ENCODE measurements at regions not wholly inside any gene's neighbourhood (a gene's known extent, or its start where the extent isn't known, plus 50 kb on each side); places are given as distances from the start of the nearest gene placed in this dataset.

- TF ChIP-seq PAX5 (IDR thresholded peaks at IDR 0.05; ENCODE audit: insufficient read depth, low read length, severe bottlenecking) (no peak), SPI1 (IDR thresholded peaks at IDR 0.05; ENCODE audit: low read depth, low read length) (no peak), POU2F2 (IDR thresholded peaks at IDR 0.05; ENCODE audit: low read depth, low read length) (no peak), POLR2A (IDR thresholded peaks at IDR 0.05; ENCODE audit: low read depth, low read length) (no peak), TAF1 (IDR thresholded peaks at IDR 0.05; ENCODE audit: low read depth, low read length) (no peak), POLR2AphosphoS5 (IDR thresholded peaks at IDR 0.05; ENCODE audit: low read depth, low read length) (no peak)
- FAIRE-seq, result no peak
Measured at GRCh38 chr4:167452922-167453430, 218.7 kb upstream of the SPOCK3 start.

GRCh38 chr4:167456619-167457018 is 222.3 kb upstream of the SPOCK3 start:
- TF ChIP-seq PAX5 (IDR thresholded peaks at IDR 0.05; ENCODE audit: insufficient read depth, low read length, severe bottlenecking) (no peak), POU2F2 (IDR thresholded peaks at IDR 0.05; ENCODE audit: low read depth, low read length) (no peak), TAF1 (IDR thresholded peaks at IDR 0.05; ENCODE audit: low read depth, low read length) (no peak), POLR2A (IDR thresholded peaks at IDR 0.05; ENCODE audit: low read depth, low read length) (no peak), SPI1 (IDR thresholded peaks at IDR 0.05; ENCODE audit: low read depth, low read length) (no peak), POLR2AphosphoS5 (IDR thresholded peaks at IDR 0.05; ENCODE audit: low read depth, low read length) (no peak)
- no peak for FAIRE-seq
- no peak for DNase-seq (ENCODE audit: insufficient read length, low spot score)

More at GRCh38 chr4:167452922-167453430, 218.7 kb upstream of the SPOCK3 start:
- DNase-seq (ENCODE audit: insufficient read length, low spot score), result no peak

- no peak for FAIRE-seq
- DNase-seq (ENCODE audit: insufficient read length, low spot score), result no peak
- no peak for TF ChIP-seq SPI1 (IDR thresholded peaks at IDR 0.05; ENCODE audit: low read depth, low read length)
- no peak for TF ChIP-seq TAF1 (IDR thresholded peaks at IDR 0.05; ENCODE audit: low read depth, low read length)
- TF ChIP-seq PAX5 (IDR thresholded peaks at IDR 0.05; ENCODE audit: insufficient read depth, low read length, severe bottlenecking), result no peak
- TF ChIP-seq POU2F2 (IDR thresholded peaks at IDR 0.05; ENCODE audit: low read depth, low read length), result no peak
- no peak for TF ChIP-seq POLR2A (IDR thresholded peaks at IDR 0.05; ENCODE audit: low read depth, low read length)
- TF ChIP-seq POLR2AphosphoS5 (IDR thresholded peaks at IDR 0.05; ENCODE audit: low read depth, low read length), result no peak
Measured at GRCh38 chr4:167469436-167469835, 235.1 kb upstream of the SPOCK3 start.

- DNase-seq (ENCODE audit: insufficient read length, low spot score), result no peak
- FAIRE-seq, result no peak
- TF ChIP-seq SPI1 (IDR thresholded peaks at IDR 0.05; ENCODE audit: low read depth, low read length) (no peak), POLR2A (IDR thresholded peaks at IDR 0.05; ENCODE audit: low read depth, low read length) (no peak), POLR2AphosphoS5 (IDR thresholded peaks at IDR 0.05; ENCODE audit: low read depth, low read length) (no peak), POU2F2 (IDR thresholded peaks at IDR 0.05; ENCODE audit: low read depth, low read length) (no peak), TAF1 (IDR thresholded peaks at IDR 0.05; ENCODE audit: low read depth, low read length) (no peak), PAX5 (IDR thresholded peaks at IDR 0.05; ENCODE audit: insufficient read depth, low read length, severe bottlenecking) (no peak)
Measured at GRCh38 chr4:167475951-167476350, 241.7 kb upstream of the SPOCK3 start.

- DNase-seq (ENCODE audit: insufficient read length, low spot score) (no peak), FAIRE-seq (no peak)
- TF ChIP-seq TAF1 (IDR thresholded peaks at IDR 0.05; ENCODE audit: low read depth, low read length) (no peak), SPI1 (IDR thresholded peaks at IDR 0.05; ENCODE audit: low read depth, low read length) (no peak), POLR2AphosphoS5 (IDR thresholded peaks at IDR 0.05; ENCODE audit: low read depth, low read length) (no peak), PAX5 (IDR thresholded peaks at IDR 0.05; ENCODE audit: insufficient read depth, low read length, severe bottlenecking) (no peak), POLR2A (IDR thresholded peaks at IDR 0.05; ENCODE audit: low read depth, low read length) (no peak), POU2F2 (IDR thresholded peaks at IDR 0.05; ENCODE audit: low read depth, low read length) (no peak)
Measured at GRCh38 chr4:167492007-167492406, 257.7 kb upstream of the SPOCK3 start.

- TF ChIP-seq SPI1 (IDR thresholded peaks at IDR 0.05; ENCODE audit: low read depth, low read length), result no peak
- no peak for TF ChIP-seq POLR2AphosphoS5 (IDR thresholded peaks at IDR 0.05; ENCODE audit: low read depth, low read length)
- TF ChIP-seq POU2F2 (IDR thresholded peaks at IDR 0.05; ENCODE audit: low read depth, low read length), result no peak
- no peak for TF ChIP-seq POLR2A (IDR thresholded peaks at IDR 0.05; ENCODE audit: low read depth, low read length)
- no peak for TF ChIP-seq TAF1 (IDR thresholded peaks at IDR 0.05; ENCODE audit: low read depth, low read length)
- no peak for TF ChIP-seq PAX5 (IDR thresholded peaks at IDR 0.05; ENCODE audit: insufficient read depth, low read length, severe bottlenecking)
- DNase-seq (ENCODE audit: insufficient read length, low spot score) (no peak), FAIRE-seq (no peak)
Measured at GRCh38 chr4:167509551-167509950, 275.3 kb upstream of the SPOCK3 start.

- no peak for TF ChIP-seq POLR2A (IDR thresholded peaks at IDR 0.05; ENCODE audit: low read depth, low read length)
- no peak for TF ChIP-seq POLR2AphosphoS5 (IDR thresholded peaks at IDR 0.05; ENCODE audit: low read depth, low read length)
- no peak for TF ChIP-seq SPI1 (IDR thresholded peaks at IDR 0.05; ENCODE audit: low read depth, low read length)
- TF ChIP-seq TAF1 (IDR thresholded peaks at IDR 0.05; ENCODE audit: low read depth, low read length), result no peak
- no peak for TF ChIP-seq PAX5 (IDR thresholded peaks at IDR 0.05; ENCODE audit: insufficient read depth, low read length, severe bottlenecking)
- TF ChIP-seq POU2F2 (IDR thresholded peaks at IDR 0.05; ENCODE audit: low read depth, low read length), result no peak
- FAIRE-seq, result no peak
- no peak for DNase-seq (ENCODE audit: insufficient read length, low spot score)
Measured at GRCh38 chr4:167524091-167524490, 289.8 kb upstream of the SPOCK3 start.

GRCh38 chr4:167537761-167538160 is 303.5 kb upstream of the SPOCK3 start:
- FAIRE-seq (no peak), DNase-seq (ENCODE audit: insufficient read length, low spot score) (no peak)
- TF ChIP-seq POLR2A (IDR thresholded peaks at IDR 0.05; ENCODE audit: low read depth, low read length), result no peak
- no peak for TF ChIP-seq SPI1 (IDR thresholded peaks at IDR 0.05; ENCODE audit: low read depth, low read length)
- no peak for TF ChIP-seq POLR2AphosphoS5 (IDR thresholded peaks at IDR 0.05; ENCODE audit: low read depth, low read length)
- no peak for TF ChIP-seq POU2F2 (IDR thresholded peaks at IDR 0.05; ENCODE audit: low read depth, low read length)

- DNase-seq (ENCODE audit: insufficient read length, low spot score) (no peak), FAIRE-seq (no peak)
- no peak for TF ChIP-seq PAX5 (IDR thresholded peaks at IDR 0.05; ENCODE audit: insufficient read depth, low read length, severe bottlenecking)
- TF ChIP-seq TAF1 (IDR thresholded peaks at IDR 0.05; ENCODE audit: low read depth, low read length), result no peak
Measured at GRCh38 chr4:167541286-167541685, 307.0 kb upstream of the SPOCK3 start.

GRCh38 chr4:167544391-167544790 is 310.1 kb upstream of the SPOCK3 start:
- FAIRE-seq, result no peak
- no peak for TF ChIP-seq POLR2AphosphoS5 (IDR thresholded peaks at IDR 0.05; ENCODE audit: low read depth, low read length)
- TF ChIP-seq POU2F2 (IDR thresholded peaks at IDR 0.05; ENCODE audit: low read depth, low read length), result no peak
- TF ChIP-seq TAF1 (IDR thresholded peaks at IDR 0.05; ENCODE audit: low read depth, low read length), result no peak
- no peak for TF ChIP-seq POLR2A (IDR thresholded peaks at IDR 0.05; ENCODE audit: low read depth, low read length)
- TF ChIP-seq SPI1 (IDR thresholded peaks at IDR 0.05; ENCODE audit: low read depth, low read length), result no peak
- DNase-seq (ENCODE audit: insufficient read length, low spot score), result no peak

Measured in GM12891 (cell line).